ENCODE measurements at regions not wholly inside any gene's neighbourhood (a gene's known extent, or its start where the extent isn't known, plus 50 kb on each side); places are given as distances from the start of the nearest gene placed in this dataset.
A peak's percentile ranks its signal among the peaks of the same experiment; 100 is the strongest.

DNA sequence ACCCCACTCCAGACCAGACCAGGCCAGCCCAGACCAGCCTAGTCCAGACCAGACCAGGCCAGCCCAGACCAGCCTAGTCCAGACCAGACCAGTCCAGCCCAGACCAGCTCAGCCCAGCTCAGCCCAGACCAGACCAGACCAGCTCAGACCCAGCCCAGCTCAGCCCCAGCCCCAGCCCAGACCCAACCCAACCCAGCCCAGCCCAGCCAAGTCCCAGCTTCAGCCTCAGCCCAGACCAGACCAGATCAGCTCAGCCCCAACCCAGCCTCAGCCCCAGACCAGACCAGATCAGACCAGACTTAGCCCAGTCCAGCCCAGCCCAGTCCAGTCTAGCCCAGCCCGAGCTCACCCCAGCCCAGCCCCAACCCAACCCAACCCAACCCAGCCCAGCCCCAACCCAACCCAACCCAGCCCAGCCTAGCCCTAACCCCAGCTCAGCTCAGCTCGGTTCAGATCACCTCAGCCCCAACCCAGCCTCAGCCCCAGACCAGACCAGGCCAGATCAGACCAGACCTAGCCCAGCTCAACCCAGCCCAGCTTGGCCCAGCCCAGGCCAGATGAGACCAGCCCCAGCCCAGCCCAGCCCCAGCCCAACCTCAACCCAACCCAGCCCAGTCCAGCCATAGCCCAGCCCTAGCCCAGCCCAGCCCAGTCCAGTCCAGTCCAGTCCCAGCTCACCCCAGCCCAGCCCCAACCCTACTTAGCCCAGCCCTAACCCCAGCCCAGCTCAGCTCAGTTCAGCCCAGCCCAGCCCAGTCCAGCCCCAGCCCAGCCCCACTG is 204.7 kb downstream of the BCL11B start:
- CTCF ChIA-PET, result interaction anchor here (0.7 kb wide), 1 partner anchor 37 kb away, joined by 3 read pairs; no protein-coding TSS in a partner anchor
- Histone ChIP-seq H3K9me3 (ENCODE audit: control insufficient read depth, insufficient read depth, low read depth, low read length) (no peaks in the 10 kb centered on the region), H3K36me3 (ENCODE audit: control insufficient read depth in 2 of 2, insufficient read depth in 1 of 2, low read length in 2 of 2) (no peaks in the 10 kb centered on the region), H3K27ac (ENCODE audit: extremely low read depth, low read depth, low read length) (no peak overlapping the region), H3K4me3 (ENCODE audit: low read depth, low read length) (no peak overlapping the region), H3K4me1 (ENCODE audit: control insufficient read depth, insufficient read depth, low read length) (no peaks in the 10 kb centered on the region)
- TF ChIP-seq, protein P1, sequence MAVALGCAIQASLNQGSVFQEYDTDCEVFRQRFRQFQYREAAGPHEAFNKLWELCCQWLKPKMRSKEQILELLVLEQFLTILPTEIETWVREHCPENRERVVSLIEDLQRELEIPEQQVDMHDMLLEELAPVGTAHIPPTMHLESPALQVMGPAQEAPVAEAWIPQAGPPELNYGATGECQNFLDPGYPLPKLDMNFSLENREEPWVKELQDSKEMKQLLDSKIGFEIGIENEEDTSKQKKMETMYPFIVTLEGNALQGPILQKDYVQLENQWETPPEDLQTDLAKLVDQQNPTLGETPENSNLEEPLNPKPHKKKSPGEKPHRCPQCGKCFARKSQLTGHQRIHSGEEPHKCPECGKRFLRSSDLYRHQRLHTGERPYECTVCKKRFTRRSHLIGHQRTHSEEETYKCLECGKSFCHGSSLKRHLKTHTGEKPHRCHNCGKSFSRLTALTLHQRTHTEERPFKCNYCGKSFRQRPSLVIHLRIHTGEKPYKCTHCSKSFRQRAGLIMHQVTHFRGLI (tag by site-specific recombination; IDR thresholded peaks at IDR 0.05), result peak; percentile 92
- TF ChIP-seq, protein P2, sequence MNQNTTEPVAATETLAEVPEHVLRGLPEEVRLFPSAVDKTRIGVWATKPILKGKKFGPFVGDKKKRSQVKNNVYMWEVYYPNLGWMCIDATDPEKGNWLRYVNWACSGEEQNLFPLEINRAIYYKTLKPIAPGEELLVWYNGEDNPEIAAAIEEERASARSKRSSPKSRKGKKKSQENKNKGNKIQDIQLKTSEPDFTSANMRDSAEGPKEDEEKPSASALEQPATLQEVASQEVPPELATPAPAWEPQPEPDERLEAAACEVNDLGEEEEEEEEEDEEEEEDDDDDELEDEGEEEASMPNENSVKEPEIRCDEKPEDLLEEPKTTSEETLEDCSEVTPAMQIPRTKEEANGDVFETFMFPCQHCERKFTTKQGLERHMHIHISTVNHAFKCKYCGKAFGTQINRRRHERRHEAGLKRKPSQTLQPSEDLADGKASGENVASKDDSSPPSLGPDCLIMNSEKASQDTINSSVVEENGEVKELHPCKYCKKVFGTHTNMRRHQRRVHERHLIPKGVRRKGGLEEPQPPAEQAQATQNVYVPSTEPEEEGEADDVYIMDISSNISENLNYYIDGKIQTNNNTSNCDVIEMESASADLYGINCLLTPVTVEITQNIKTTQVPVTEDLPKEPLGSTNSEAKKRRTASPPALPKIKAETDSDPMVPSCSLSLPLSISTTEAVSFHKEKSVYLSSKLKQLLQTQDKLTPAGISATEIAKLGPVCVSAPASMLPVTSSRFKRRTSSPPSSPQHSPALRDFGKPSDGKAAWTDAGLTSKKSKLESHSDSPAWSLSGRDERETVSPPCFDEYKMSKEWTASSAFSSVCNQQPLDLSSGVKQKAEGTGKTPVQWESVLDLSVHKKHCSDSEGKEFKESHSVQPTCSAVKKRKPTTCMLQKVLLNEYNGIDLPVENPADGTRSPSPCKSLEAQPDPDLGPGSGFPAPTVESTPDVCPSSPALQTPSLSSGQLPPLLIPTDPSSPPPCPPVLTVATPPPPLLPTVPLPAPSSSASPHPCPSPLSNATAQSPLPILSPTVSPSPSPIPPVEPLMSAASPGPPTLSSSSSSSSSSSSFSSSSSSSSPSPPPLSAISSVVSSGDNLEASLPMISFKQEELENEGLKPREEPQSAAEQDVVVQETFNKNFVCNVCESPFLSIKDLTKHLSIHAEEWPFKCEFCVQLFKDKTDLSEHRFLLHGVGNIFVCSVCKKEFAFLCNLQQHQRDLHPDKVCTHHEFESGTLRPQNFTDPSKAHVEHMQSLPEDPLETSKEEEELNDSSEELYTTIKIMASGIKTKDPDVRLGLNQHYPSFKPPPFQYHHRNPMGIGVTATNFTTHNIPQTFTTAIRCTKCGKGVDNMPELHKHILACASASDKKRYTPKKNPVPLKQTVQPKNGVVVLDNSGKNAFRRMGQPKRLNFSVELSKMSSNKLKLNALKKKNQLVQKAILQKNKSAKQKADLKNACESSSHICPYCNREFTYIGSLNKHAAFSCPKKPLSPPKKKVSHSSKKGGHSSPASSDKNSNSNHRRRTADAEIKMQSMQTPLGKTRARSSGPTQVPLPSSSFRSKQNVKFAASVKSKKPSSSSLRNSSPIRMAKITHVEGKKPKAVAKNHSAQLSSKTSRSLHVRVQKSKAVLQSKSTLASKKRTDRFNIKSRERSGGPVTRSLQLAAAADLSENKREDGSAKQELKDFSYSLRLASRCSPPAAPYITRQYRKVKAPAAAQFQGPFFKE (tag by site-specific recombination; IDR thresholded peaks at IDR 0.05; ENCODE audit: borderline replicate concordance), result no peak
- POLR2A ChIA-PET, result no interaction called here

DNA sequence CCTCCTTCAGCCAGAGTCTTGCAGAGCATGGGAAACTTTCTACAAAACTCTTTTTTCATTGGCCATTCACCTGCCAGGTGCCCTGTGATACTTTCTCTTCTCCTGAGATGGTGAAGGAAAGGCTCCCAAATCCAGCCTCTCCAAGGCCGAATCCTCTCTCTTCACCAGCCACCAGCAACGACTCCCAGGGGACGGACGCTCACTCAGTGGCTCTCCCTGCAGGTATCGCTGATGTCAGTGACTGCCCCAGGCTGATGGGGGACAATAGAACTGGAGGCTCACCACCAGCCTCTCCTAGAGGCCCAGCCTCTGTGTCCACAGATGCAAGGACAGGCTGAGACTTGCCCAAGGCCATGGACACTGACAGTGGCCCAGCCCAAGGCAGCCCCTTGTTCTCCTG is 204.1 kb downstream of the BCL11B start:
- no peaks in the 10 kb centered on the region for H3K4me1 ChIP-seq (ENCODE audit: control insufficient read depth, insufficient read depth, low read length)

More for the DNA sequence above, 204.1 kb downstream of the BCL11B start:
- ChIA-PET CTCF (interaction anchor here (0.7 kb wide), 1 partner anchor 37 kb away, joined by 3 read pairs; no protein-coding TSS in a partner anchor), POLR2A (no interaction called here)
- no peak for TF ChIP-seq SP7 (tag by site-specific recombination; IDR thresholded peaks at IDR 0.05)
- TF ChIP-seq IKZF3 (tag by site-specific recombination; IDR thresholded peaks at IDR 0.05), result no peak
- no peak for TF ChIP-seq ZNF426 (tag by site-specific recombination; IDR thresholded peaks at IDR 0.05)
- TF ChIP-seq ZBTB11 (tag by site-specific recombination; conservative IDR thresholded peaks at IDR 0.05; ENCODE audit: low read depth), result no peak
- no peak for TF ChIP-seq ZNF37A (tag by site-specific recombination; IDR thresholded peaks at IDR 0.05)
- no peak for TF ChIP-seq HOXC10 (CRISPR knock-in tag; IDR thresholded peaks at IDR 0.05)
- Histone ChIP-seq H3K36me3 (ENCODE audit: control insufficient read depth in 2 of 2, insufficient read depth in 1 of 2, low read length in 2 of 2) (no peaks in the 10 kb centered on the region), H3K9me3 (ENCODE audit: control insufficient read depth, insufficient read depth, low read depth, low read length) (no peaks in the 10 kb centered on the region), H3K4me3 (ENCODE audit: low read depth, low read length) (no peak overlapping the region), H3K27ac (ENCODE audit: extremely low read depth, low read depth, low read length) (no peak overlapping the region)
